GM23248 (cell line): ENCODE measurements at regions not wholly inside any gene's neighbourhood (a gene's known extent, or its start where the extent isn't known, plus 50 kb on each side); places are given as distances from the start of the nearest gene placed in this dataset.

ENCODE experiments used
- EZH2 ChIP-seq: fragments of 200-600 bp; sonication (generic); IDR thresholded peaks from 2 replicates; pipeline ENCODE4 v1.6.1; 2018; ENCODE audit warnings: antibody characterized with exemption, mild to moderate bottlenecking; ENCODE audit not compliant: insufficient read depth, poor library complexity, severe bottlenecking
- EZH2phosphoT487 ChIP-seq: fragments of 200-600 bp; sonication (generic); IDR thresholded peaks from 2 replicates; pipeline ENCODE4 v1.6.1; 2018; ENCODE audit warnings: antibody characterized with exemption, moderate library complexity, mild to moderate bottlenecking, low read depth; ENCODE audit not compliant: insufficient read depth

GRCh38 chr1:14255233-14255632, 343.3 kb upstream of the KAZN start:
- TF ChIP-seq EZH2 (no peak), EZH2phosphoT487 (no peak)
